GM12864 (cell line): ENCODE measurements at regions not wholly inside any gene's neighbourhood (a gene's known extent, or its start where the extent isn't known, plus 50 kb on each side); places are given as distances from the start of the nearest gene placed in this dataset.

ENCODE experiments used
- DNase-seq: peaks from one replicate; pipeline ENCODE4 v3.0.0-alpha.2; 2011; ENCODE audit warnings: low read depth
- H3K4me3 ChIP-seq: 2 replicates; pipeline ENCODE4 v1.5.1; 2011; ENCODE audit warnings: mild to moderate bottlenecking, low read depth, low read length, control low read depth
- CTCF ChIP-seq: IDR thresholded peaks from 2 replicates; pipeline ENCODE4 v1.5.1; 2011; ENCODE audit warnings: low read depth, mild to moderate bottlenecking, moderate library complexity, low read length, control low read depth, inconsistent platforms; ENCODE audit errors: missing control alignments

DNA sequence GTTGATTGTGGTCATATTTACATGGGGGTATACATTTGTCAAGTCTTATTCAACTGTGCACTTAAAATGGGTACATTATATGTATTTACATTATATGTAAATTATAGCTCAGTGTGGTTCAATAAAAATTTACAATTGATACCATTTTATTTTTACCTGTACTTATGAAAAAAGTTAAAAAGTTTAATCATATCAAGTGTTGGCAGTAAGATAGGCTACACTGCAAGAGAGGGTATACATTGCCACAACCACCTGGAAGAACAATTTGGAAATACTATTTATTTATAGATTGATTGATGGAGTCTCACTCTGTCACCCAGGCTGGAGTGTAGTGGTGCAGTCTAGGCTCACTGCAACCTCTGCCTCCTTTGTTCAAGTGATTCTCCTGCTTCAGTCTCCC, 453.3 kb downstream of the XYLT1 start:
- TF ChIP-seq CTCF: no peak
- no peak for DNase-seq
- no peak overlapping the region for H3K4me3 ChIP-seq

DNA sequence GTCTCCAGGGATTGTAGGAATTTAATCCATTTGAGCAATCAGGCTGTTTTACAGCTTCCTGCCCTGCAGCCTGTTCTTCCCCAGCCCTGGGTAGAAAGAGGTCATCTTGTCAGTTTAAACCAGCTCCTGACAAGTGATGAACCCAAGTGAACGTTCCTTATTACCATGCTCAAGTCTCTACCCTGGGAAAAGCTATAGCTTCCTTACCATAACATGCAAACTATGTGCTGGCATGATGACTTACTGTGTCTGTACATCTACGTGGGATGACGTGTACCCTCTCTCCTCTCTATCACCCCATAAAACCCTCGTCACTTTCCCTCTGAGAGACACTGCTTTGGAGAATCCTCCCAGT, 452.2 kb downstream of the XYLT1 start:
- no peak for DNase-seq
- no peak overlapping the region for H3K4me3 ChIP-seq
- no peak for TF ChIP-seq CTCF

DNA sequence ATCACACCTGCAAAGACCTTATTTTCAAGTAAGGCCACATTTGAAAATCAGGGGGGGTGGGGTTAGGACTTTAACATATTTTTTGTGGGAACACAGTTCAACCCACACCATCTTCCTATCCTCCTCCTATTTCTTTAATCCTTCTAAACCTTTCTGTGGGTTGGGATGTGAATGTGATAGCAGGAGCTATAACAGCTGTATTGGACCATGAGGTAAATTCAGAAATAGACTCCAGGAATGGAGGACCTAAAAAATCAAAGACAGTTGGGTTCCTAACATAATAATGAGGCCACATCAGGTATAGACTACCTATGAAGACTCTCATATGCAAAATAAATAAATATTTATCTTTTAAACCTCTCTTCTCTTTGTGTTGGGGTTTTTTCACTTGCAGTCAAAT, 451.4 kb downstream of the XYLT1 start:
- TF ChIP-seq CTCF: no peak
- no peak overlapping the region for H3K4me3 ChIP-seq
- DNase-seq: no peak

- TF ChIP-seq CTCF: no peak
- no peak for DNase-seq
- no peak overlapping the region for H3K4me3 ChIP-seq
Observed at GRCh38 chr16:17023606-17024005, 447.2 kb downstream of the XYLT1 start.

DNA sequence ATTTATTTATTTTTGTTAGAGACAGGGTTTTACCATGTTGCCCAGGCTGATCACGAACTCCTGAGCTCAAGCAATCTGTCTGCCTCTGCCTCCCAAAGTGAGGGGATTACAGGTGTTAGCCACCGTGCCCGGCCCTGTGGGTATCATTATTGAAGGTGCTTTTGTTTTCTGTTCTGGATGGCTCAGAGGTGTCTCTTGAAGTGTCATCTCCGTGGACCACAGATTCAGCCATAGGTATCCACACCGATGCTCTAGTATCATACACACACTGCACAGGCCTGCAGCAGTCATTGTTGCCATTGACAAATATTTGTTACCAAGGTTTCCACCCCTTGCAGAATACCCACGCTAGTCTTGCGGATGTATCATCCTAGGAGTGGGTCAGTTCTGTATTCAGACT, 446.2 kb downstream of the XYLT1 start:
- TF ChIP-seq CTCF: no peak
- DNase-seq: no peak
- no peak overlapping the region for H3K4me3 ChIP-seq

DNA sequence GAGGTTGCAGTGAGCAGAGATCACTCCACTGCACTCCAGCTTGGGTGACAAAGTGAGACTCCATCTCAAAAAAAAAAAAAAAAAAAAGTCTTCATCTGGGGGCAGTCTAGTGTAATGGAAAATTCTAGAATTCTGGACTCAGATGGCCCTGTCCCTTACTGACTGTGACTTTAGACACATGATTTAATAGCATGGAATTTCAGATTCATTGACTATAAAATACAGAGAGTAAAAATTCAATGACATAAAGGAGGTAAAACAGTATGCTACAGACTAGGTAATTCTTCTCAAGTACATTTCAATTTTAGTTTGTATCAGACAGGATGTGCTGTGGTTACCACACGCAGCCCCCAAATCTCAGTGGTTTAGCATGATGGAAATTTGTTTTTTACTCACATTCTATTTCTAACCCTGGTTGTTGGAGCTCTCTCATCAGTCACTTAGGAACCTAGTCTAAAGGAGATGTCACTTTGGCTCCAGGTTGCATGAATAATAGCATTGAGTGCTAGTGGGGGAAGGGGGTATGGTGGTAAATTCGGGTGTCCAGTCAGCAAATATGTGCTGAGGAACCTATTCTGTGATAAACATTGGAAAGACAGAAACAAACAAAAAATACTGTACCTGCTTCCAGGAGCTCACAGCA, 444.0 kb downstream of the XYLT1 start:
- H3K4me3 ChIP-seq: no peak overlapping the region
- TF ChIP-seq CTCF: no peak
- DNase-seq: peak; percentile 78

DNA sequence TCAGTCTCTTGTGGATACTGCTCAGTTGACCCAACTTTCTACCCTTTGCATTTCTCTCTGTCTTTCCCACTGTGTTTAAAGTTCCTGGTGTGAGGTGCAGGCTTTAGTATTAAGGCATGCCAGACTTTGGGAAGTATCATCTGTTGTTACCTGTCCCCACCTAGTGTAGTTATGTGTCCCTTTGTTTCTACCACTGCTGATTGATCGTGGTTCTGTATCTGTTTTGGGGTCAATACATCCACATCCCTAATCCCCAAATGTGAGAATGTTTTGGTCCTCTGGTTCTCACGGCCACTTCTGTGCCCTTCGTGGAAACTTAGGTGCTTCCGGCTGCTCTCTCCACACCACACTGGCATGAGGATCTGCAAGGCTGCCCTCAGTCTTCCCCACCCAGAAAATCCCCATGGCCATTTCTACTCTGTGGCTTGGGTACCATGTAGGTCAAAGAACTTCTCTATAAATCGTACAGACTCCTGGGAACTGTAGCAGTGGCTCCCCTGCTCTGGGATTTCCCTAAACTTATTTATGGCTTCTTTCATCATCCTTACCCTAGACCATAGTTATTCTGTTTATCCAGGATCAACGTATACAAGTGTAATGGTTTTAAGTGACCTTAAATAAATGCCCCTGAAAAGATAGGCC, 443.2 kb downstream of the XYLT1 start:
- no peak overlapping the region for H3K4me3 ChIP-seq

More for the DNA sequence above, 443.2 kb downstream of the XYLT1 start:
- no peak for TF ChIP-seq CTCF
- DNase-seq: peak; percentile 29
